H9 (cell line): ENCODE measurements at regions not wholly inside any gene's neighbourhood (a gene's known extent, or its start where the extent isn't known, plus 50 kb on each side); places are given as distances from the start of the nearest gene placed in this dataset.
"Not testable (repeated sequence)": the region's sequence is repeated elsewhere in the genome, so short reads cannot be mapped to it uniquely, and the experiment has no call there.

Experiments used
- DNase-seq: peaks from one replicate; pipeline ENCODE4 v3.0.0-alpha.2; 2017
- H2AFZ ChIP-seq: one replicate; pipeline ENCODE4 v1.6.1; 2013; ENCODE audit warnings: mild to moderate bottlenecking, low read length, control low read depth, moderate library complexity
- H2AK5ac ChIP-seq: 2 replicates; pipeline ENCODE4 v1.6.1; 2013; ENCODE audit warnings: low read length, control low read depth, mixed read lengths; ENCODE audit not compliant: insufficient read length
- H2BK120ac ChIP-seq: one replicate; pipeline ENCODE4 v1.6.1; 2013; ENCODE audit warnings: low read depth, mild to moderate bottlenecking, low read length, control low read depth, inconsistent platforms; ENCODE audit not compliant: poor library complexity, severe bottlenecking
- H2BK12ac ChIP-seq: 2 replicates; pipeline ENCODE4 v1.6.1; 2013; ENCODE audit warnings: low read length, control low read depth, mixed read lengths, low read depth; ENCODE audit not compliant: insufficient read length
- H2BK15ac ChIP-seq: 2 replicates; pipeline ENCODE4 v1.6.1; 2013; ENCODE audit warnings: low read depth, low read length, control low read depth
- H2BK20ac ChIP-seq: one replicate; pipeline ENCODE4 v1.6.1; 2013; ENCODE audit warnings: low read depth, mild to moderate bottlenecking, low read length, control low read depth, inconsistent platforms; ENCODE audit not compliant: poor library complexity, severe bottlenecking
- H2BK5ac ChIP-seq: 2 replicates; pipeline ENCODE4 v1.6.1; 2013; ENCODE audit warnings: low read length, control low read depth, mixed read lengths; ENCODE audit not compliant: insufficient read length
- H3K14ac ChIP-seq: 2 replicates; pipeline ENCODE4 v1.6.1; 2013; ENCODE audit warnings: low read length, control low read depth; ENCODE audit not compliant: insufficient read depth
- H3K18ac ChIP-seq: 2 replicates; pipeline ENCODE4 v1.6.1; 2013; ENCODE audit warnings: low read depth, mild to moderate bottlenecking, mixed read lengths, low read length, control low read depth; ENCODE audit not compliant: insufficient read length
- H3K23ac ChIP-seq: 2 replicates; pipeline ENCODE4 v1.6.1; 2013; ENCODE audit warnings: low read length, control low read depth, mixed read lengths, low read depth; ENCODE audit not compliant: insufficient read length
- H3K23me2 ChIP-seq: 2 replicates; pipeline ENCODE4 v1.6.1; 2013; ENCODE audit warnings: low read depth, mild to moderate bottlenecking, mixed read lengths, low read length, control low read depth; ENCODE audit not compliant: insufficient read length, poor library complexity, severe bottlenecking
- H3K27ac ChIP-seq: 2 replicates; pipeline ENCODE4 v1.5.1; 2013; ENCODE audit warnings: low read length, control low read depth, mixed read lengths, low read depth; ENCODE audit not compliant: insufficient read length
- H3K27me3 ChIP-seq: 2 replicates; pipeline ENCODE4 v1.6.1; 2013; ENCODE audit warnings: low read length, control low read depth, inconsistent platforms; ENCODE audit not compliant: insufficient read depth
- H3K4ac ChIP-seq: 2 replicates; pipeline ENCODE4 v1.6.1; 2013; ENCODE audit warnings: low read depth, mild to moderate bottlenecking, control low read depth, inconsistent platforms, low read length, moderate library complexity
- H3K4me1 ChIP-seq: 2 replicates; pipeline ENCODE4 v1.6.1; 2013; ENCODE audit warnings: low read length, control low read depth, inconsistent platforms; ENCODE audit not compliant: insufficient read depth
- H3K4me2 ChIP-seq: 2 replicates; pipeline ENCODE4 v1.6.1; 2013; ENCODE audit warnings: low read length, control low read depth, mixed read lengths; ENCODE audit not compliant: insufficient read length, insufficient read depth
- H3K56ac ChIP-seq: 2 replicates; pipeline ENCODE4 v1.6.1; 2013; ENCODE audit warnings: low read depth, mild to moderate bottlenecking, mixed read lengths, low read length, control low read depth; ENCODE audit not compliant: insufficient read length
- H3K79me1 ChIP-seq: 2 replicates; pipeline ENCODE4 v1.6.1; 2013; ENCODE audit warnings: low read depth, mild to moderate bottlenecking, moderate library complexity, low read length, control low read depth, inconsistent platforms; ENCODE audit not compliant: insufficient read depth, poor library complexity, severe bottlenecking
- H3K79me2 ChIP-seq: 2 replicates; pipeline ENCODE4 v1.6.1; 2013; ENCODE audit warnings: low read length, control low read depth, inconsistent platforms; ENCODE audit not compliant: insufficient read depth
- H3K9ac ChIP-seq: 2 replicates; pipeline ENCODE4 v1.6.1; 2013; ENCODE audit warnings: low read length, control low read depth, mixed read lengths; ENCODE audit not compliant: insufficient read length; ENCODE audit errors: extremely low read depth
- H3K9me3 ChIP-seq: one replicate; pipeline ENCODE4 v1.6.1; 2013; ENCODE audit warnings: low read depth, low read length, inconsistent platforms; ENCODE audit not compliant: control insufficient read depth
- H3T11ph ChIP-seq: one replicate; pipeline ENCODE4 v1.6.1; 2013; ENCODE audit warnings: mild to moderate bottlenecking, low read length, control low read depth, inconsistent platforms
- H4K20me1 ChIP-seq: one replicate; pipeline ENCODE4 v1.6.1; 2013; ENCODE audit not compliant: control insufficient read depth, insufficient read length, insufficient read depth
- H4K5ac ChIP-seq: 2 replicates; pipeline ENCODE4 v1.6.1; 2013; ENCODE audit warnings: low read depth, mild to moderate bottlenecking, mixed read lengths, low read length, control low read depth; ENCODE audit not compliant: insufficient read length
- H4K8ac ChIP-seq: replicated peaks from 2 replicates; pipeline ENCODE4 v1.6.1; 2013; ENCODE audit warnings: low read length, control low read depth, mixed read lengths, low read depth; ENCODE audit not compliant: insufficient read length
- H4K91ac ChIP-seq: 2 replicates; pipeline ENCODE4 v1.6.1; 2013; ENCODE audit warnings: low read depth, mild to moderate bottlenecking, moderate library complexity, mixed read lengths, low read length, control low read depth; ENCODE audit not compliant: insufficient read length
- H3K27ac Mint-ChIP-seq, 3 experiments: 2 replicates in 2 of 3; 3 replicates in 1 of 3; pipeline ENCODE4 v1.8.0; 2020 to 2021; ENCODE audit warnings: mixed read lengths in 3 of 3, mild to moderate bottlenecking in 1 of 3, moderate library complexity in 1 of 3
- H3K27me3 Mint-ChIP-seq: 2 replicates; pipeline ENCODE4 v1.8.0; 2021; ENCODE audit warnings: low read depth, mild to moderate bottlenecking, moderate library complexity, mixed read lengths
- H3K36me3 Mint-ChIP-seq, 3 experiments: 2 replicates in 2 of 3; 3 replicates in 1 of 3; pipeline ENCODE4 v1.8.0; 2020 to 2021; ENCODE audit warnings: low read depth in 3 of 3, mixed read lengths in 3 of 3; ENCODE audit not compliant: insufficient read depth in 1 of 3
- H3K4me1 Mint-ChIP-seq, 2 experiments: 2 replicates each; pipeline ENCODE4 v1.8.0; 2020; ENCODE audit warnings: mixed read lengths in 2 of 2
- H3K4me3 Mint-ChIP-seq, 2 experiments: 2 replicates in 1 of 2; 3 replicates in 1 of 2; pipeline ENCODE4 v1.8.0; 2020 to 2021; ENCODE audit warnings: mild to moderate bottlenecking in 2 of 2, mixed read lengths in 2 of 2, moderate library complexity in 1 of 2
- H3K9me3 Mint-ChIP-seq, 2 experiments: 2 replicates in 1 of 2; 3 replicates in 1 of 2; pipeline ENCODE4 v1.8.0; 2020; ENCODE audit warnings: mild to moderate bottlenecking in 2 of 2, mixed read lengths in 2 of 2, moderate library complexity in 1 of 2
- CTCF ChIP-seq: fragments of 200-600 bp; sonication (generic); conservative IDR thresholded peaks from 3 replicates; pipeline ENCODE4 v1.8.0; 2021; ENCODE audit warnings: antibody characterized with exemption, mild to moderate bottlenecking
- WGBS: extraction: QIAGEN DNeasy Blood & Tissue Kit; methylation state at CpG from one replicate; pipeline ENCODE4 v1.1.7; 2013; ENCODE audit warnings: missing lambda C conversion rate, low lambda C conversion rate, mixed read lengths; ENCODE audit not compliant: insufficient read length; ENCODE audit errors: extremely low coverage; 5-methylcytosine and 5-hydroxymethylcytosine counted together

DNA sequence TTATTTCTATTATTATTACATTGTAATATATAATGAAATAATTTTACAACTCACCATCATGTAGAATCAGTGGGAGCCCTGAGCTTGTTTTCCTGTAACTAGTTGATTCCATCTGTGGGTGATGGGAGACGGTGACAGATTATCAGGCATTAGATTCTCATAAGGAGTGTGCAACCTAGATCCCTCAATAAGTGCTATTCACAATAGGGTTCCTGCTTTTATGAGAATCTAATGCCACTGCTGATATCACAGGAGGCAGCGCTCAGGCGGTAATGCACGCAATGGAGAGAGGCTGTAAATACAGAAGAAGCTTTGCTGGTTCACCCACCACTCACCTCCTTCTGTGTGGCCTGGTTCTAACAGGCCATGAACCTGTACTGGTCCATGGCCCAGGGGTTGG lies 178.6 kb downstream of the ACTRT1 start:
- Histone ChIP-seq H3K79me2 (no peaks in the 10 kb centered on the region), H3K27ac (no peak overlapping the region), H3K79me1 (no peaks in the 10 kb centered on the region), H2AFZ (no peak overlapping the region), H2BK15ac (no peak overlapping the region), H3K4ac (no peak overlapping the region), H3K14ac (no peak overlapping the region), H3K4me2 (no peak overlapping the region), H3T11ph (no peak overlapping the region), H3K9me3 (no peaks in the 10 kb centered on the region), H4K8ac (no peak overlapping the region), H4K91ac (no peak overlapping the region), H3K56ac (no peak overlapping the region), H2BK5ac (no peak overlapping the region), H3K27me3 (no peaks in the 10 kb centered on the region), H3K23ac (no peak overlapping the region), H3K4me1 (no peaks in the 10 kb centered on the region), H4K20me1 (no peaks in the 10 kb centered on the region), H2AK5ac (no peak overlapping the region), H2BK20ac (no peak overlapping the region), H2BK12ac (no peak overlapping the region), H3K9ac (no peak overlapping the region), H3K23me2 (no peaks in the 10 kb centered on the region), H4K5ac (no peak overlapping the region), H2BK120ac (no peak overlapping the region), H3K18ac (no peak overlapping the region)
- Mint-ChIP-seq H3K4me1 (no peaks in the 10 kb centered on the region), H3K9me3 (peaks cover 11 to 53% of the 10 kb centered on the region in 2 experiments), H3K27me3 (no peaks in the 10 kb centered on the region; the same call in 1 of the 2 replicates), H3K4me3 (no peak overlapping the region), H3K27ac (no peak overlapping the region), H3K36me3 (no peaks in the 10 kb centered on the region; a peak in 1 of 7 replicates)
- no CpG with 5 or more reads among the region's 4 CpGs for WGBS
- DNase-seq: no peak
- no peak for TF ChIP-seq CTCF

DNA sequence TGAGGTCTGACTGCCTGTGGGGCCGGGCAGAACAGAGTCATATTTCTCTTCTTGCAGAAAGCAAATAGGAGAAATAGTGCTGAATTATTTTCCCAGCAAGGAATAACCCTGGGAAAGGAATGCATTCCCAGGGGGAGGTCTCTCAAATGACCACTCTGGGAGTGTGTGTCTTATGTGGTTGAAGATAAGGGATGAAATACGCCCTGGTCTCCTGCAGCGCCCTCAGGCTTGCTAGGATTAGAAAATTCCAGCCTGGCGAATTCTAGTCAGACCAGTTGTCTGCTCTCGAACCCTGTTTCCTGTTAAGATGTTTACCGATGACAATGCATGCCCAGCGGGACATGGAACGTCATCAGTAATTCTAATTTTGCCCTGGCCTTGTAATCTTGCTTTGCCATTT lies 185.3 kb downstream of the ACTRT1 start:
- not testable (repeated sequence) for H3K4me1 ChIP-seq, H3K27ac ChIP-seq, H4K5ac ChIP-seq, H2AK5ac ChIP-seq, H2BK5ac ChIP-seq, H3K4me1 Mint-ChIP-seq, H3K79me2 ChIP-seq, H3K18ac ChIP-seq, H3T11ph ChIP-seq, H4K20me1 ChIP-seq, H3K9me3 ChIP-seq, H2BK120ac ChIP-seq, H3K9ac ChIP-seq, H3K27me3 Mint-ChIP-seq, H2AFZ ChIP-seq, H2BK15ac ChIP-seq, H3K4ac ChIP-seq, H2BK20ac ChIP-seq, H3K14ac ChIP-seq, H4K8ac ChIP-seq, DNase-seq, H3K23me2 ChIP-seq, H3K23ac ChIP-seq, H3K79me1 ChIP-seq, H4K91ac ChIP-seq, H2BK12ac ChIP-seq, H3K56ac ChIP-seq, H3K4me2 ChIP-seq, H3K4me3 Mint-ChIP-seq, H3K27ac Mint-ChIP-seq, H3K27me3 ChIP-seq
- peaks cover 8 to 30% (median 16%) of the 10 kb centered on the region in 3 experiments for H3K36me3 Mint-ChIP-seq
- no CpG with 5 or more reads among the region's 8 CpGs for WGBS
- H3K9me3 Mint-ChIP-seq: peaks cover 57 to 78% of the 10 kb centered on the region in 2 experiments
